ENCODE measurements at regions not wholly inside any gene's neighbourhood (a gene's known extent, or its start where the extent isn't known, plus 50 kb on each side); places are given as distances from the start of the nearest gene placed in this dataset.

DNA sequence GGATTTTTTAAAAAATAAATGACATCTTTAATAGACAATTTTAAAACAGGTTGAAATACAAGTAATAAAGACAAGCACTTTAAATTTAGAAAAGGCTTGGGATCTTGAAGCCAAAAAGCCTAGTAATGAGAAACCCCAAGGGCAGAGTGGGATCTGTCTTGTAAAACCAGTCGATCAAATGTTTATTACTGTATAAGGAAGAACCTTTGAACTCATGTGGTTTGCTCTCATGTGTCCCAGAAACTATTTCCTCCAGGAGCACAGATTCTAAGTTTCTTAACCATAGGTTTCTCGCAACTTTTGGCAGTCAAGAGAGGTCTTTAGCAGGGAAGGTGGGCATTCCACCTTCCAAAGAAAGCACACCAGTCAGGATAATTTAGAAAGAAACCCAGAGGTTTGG is 541.7 kb upstream of the BTBD3 start:
- TF ChIP-seq EZH2 (IDR thresholded peaks at IDR 0.05; ENCODE audit: borderline replicate concordance, control insufficient read depth, low read depth, low read length) (no peak), POLR2A (IDR thresholded peaks at IDR 0.05; ENCODE audit: low read depth, low read length) (no peak)
- TF ChIP-seq, protein P1, sequence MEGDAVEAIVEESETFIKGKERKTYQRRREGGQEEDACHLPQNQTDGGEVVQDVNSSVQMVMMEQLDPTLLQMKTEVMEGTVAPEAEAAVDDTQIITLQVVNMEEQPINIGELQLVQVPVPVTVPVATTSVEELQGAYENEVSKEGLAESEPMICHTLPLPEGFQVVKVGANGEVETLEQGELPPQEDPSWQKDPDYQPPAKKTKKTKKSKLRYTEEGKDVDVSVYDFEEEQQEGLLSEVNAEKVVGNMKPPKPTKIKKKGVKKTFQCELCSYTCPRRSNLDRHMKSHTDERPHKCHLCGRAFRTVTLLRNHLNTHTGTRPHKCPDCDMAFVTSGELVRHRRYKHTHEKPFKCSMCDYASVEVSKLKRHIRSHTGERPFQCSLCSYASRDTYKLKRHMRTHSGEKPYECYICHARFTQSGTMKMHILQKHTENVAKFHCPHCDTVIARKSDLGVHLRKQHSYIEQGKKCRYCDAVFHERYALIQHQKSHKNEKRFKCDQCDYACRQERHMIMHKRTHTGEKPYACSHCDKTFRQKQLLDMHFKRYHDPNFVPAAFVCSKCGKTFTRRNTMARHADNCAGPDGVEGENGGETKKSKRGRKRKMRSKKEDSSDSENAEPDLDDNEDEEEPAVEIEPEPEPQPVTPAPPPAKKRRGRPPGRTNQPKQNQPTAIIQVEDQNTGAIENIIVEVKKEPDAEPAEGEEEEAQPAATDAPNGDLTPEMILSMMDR (IDR thresholded peaks at IDR 0.05 in 2 of 3, conservative IDR thresholded peaks at IDR 0.05 in 1 of 3; ENCODE audit: control insufficient read depth in 2 of 3, extremely low read depth in 1 of 3, insufficient read depth in 1 of 3, low read depth in 3 of 3, low read length in 3 of 3) = no peak
- TF ChIP-seq, protein P2, sequence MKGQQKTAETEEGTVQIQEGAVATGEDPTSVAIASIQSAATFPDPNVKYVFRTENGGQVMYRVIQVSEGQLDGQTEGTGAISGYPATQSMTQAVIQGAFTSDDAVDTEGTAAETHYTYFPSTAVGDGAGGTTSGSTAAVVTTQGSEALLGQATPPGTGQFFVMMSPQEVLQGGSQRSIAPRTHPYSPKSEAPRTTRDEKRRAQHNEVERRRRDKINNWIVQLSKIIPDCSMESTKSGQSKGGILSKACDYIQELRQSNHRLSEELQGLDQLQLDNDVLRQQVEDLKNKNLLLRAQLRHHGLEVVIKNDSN (IDR thresholded peaks at IDR 0.05; ENCODE audit: borderline replicate concordance, extremely low read length, insufficient read depth, low read depth, low read length) = no peak

Measured in GM12878 (cell line).